ENCODE measurements at regions not wholly inside any gene's neighbourhood (a gene's known extent, or its start where the extent isn't known, plus 50 kb on each side); places are given as distances from the start of the nearest gene placed in this dataset.

- ATAC-seq (ENCODE audit: low read depth) (no peak), DNase-seq (ENCODE audit: low spot score) (no peak)
- no peaks in the 10 kb centered on the region for H3K36me3 ChIP-seq (ENCODE audit: low read depth)
- H3K4me3 ChIP-seq (ENCODE audit: severe bottlenecking) = no peak overlapping the region
- H3K27ac ChIP-seq (ENCODE audit: poor library complexity, severe bottlenecking) = no peak overlapping the region
- no peak for TF ChIP-seq CTCF (IDR thresholded peaks at IDR 0.05; ENCODE audit: poor library complexity, severe bottlenecking)
- no peaks in the 10 kb centered on the region for H3K27me3 ChIP-seq (ENCODE audit: insufficient read depth, poor library complexity, severe bottlenecking)
- H3K9me3 ChIP-seq (ENCODE audit: severe bottlenecking) = no peaks in the 10 kb centered on the region
- no peaks in the 10 kb centered on the region for H3K4me1 ChIP-seq (ENCODE audit: insufficient read depth, poor library complexity, severe bottlenecking)
Measured at GRCh38 chr2:41908349-41908748, 139.5 kb upstream of the PKDCC start.

- ATAC-seq (ENCODE audit: low read depth) (no peak), DNase-seq (ENCODE audit: low spot score) (no peak)
- Histone ChIP-seq H3K27ac (ENCODE audit: poor library complexity, severe bottlenecking) (no peak overlapping the region), H3K4me1 (ENCODE audit: insufficient read depth, poor library complexity, severe bottlenecking) (no peaks in the 10 kb centered on the region), H3K36me3 (ENCODE audit: low read depth) (no peaks in the 10 kb centered on the region), H3K27me3 (ENCODE audit: insufficient read depth, poor library complexity, severe bottlenecking) (no peaks in the 10 kb centered on the region), H3K4me3 (ENCODE audit: severe bottlenecking) (no peak overlapping the region), H3K9me3 (ENCODE audit: severe bottlenecking) (no peaks in the 10 kb centered on the region)
- no peak for TF ChIP-seq CTCF (IDR thresholded peaks at IDR 0.05; ENCODE audit: poor library complexity, severe bottlenecking)
Measured at GRCh38 chr2:41909584-41909983, 138.2 kb upstream of the PKDCC start.

GRCh38 chr2:41910126-41910525, 137.7 kb upstream of the PKDCC start:
- Histone ChIP-seq H3K36me3 (ENCODE audit: low read depth) (no peaks in the 10 kb centered on the region), H3K4me3 (ENCODE audit: severe bottlenecking) (no peak overlapping the region), H3K4me1 (ENCODE audit: insufficient read depth, poor library complexity, severe bottlenecking) (no peaks in the 10 kb centered on the region), H3K27me3 (ENCODE audit: insufficient read depth, poor library complexity, severe bottlenecking) (no peaks in the 10 kb centered on the region), H3K27ac (ENCODE audit: poor library complexity, severe bottlenecking) (no peak overlapping the region), H3K9me3 (ENCODE audit: severe bottlenecking) (no peaks in the 10 kb centered on the region)
- TF ChIP-seq CTCF (IDR thresholded peaks at IDR 0.05; ENCODE audit: poor library complexity, severe bottlenecking) = no peak
- ATAC-seq (ENCODE audit: low read depth) = peak; percentile 57; the same call in 2 of the 3 replicates
- no peak for DNase-seq (ENCODE audit: low spot score)

- ATAC-seq (ENCODE audit: low read depth) = no peak
- H3K36me3 ChIP-seq (ENCODE audit: low read depth) = no peaks in the 10 kb centered on the region
- H3K4me1 ChIP-seq (ENCODE audit: insufficient read depth, poor library complexity, severe bottlenecking) = no peaks in the 10 kb centered on the region
- H3K4me3 ChIP-seq (ENCODE audit: severe bottlenecking) = no peak overlapping the region
- H3K27ac ChIP-seq (ENCODE audit: poor library complexity, severe bottlenecking) = no peak overlapping the region
- no peaks in the 10 kb centered on the region for H3K27me3 ChIP-seq (ENCODE audit: insufficient read depth, poor library complexity, severe bottlenecking)
- no peaks in the 10 kb centered on the region for H3K9me3 ChIP-seq (ENCODE audit: severe bottlenecking)
- no peak for DNase-seq (ENCODE audit: low spot score)
- TF ChIP-seq CTCF (IDR thresholded peaks at IDR 0.05; ENCODE audit: poor library complexity, severe bottlenecking) = no peak
Measured at GRCh38 chr2:41911033-41911432, 136.8 kb upstream of the PKDCC start.

GRCh38 chr2:41912337-41912736, 135.5 kb upstream of the PKDCC start:
- TF ChIP-seq CTCF (IDR thresholded peaks at IDR 0.05; ENCODE audit: poor library complexity, severe bottlenecking) = no peak
- H3K9me3 ChIP-seq (ENCODE audit: severe bottlenecking) = no peaks in the 10 kb centered on the region
- H3K4me1 ChIP-seq (ENCODE audit: insufficient read depth, poor library complexity, severe bottlenecking) = no peaks in the 10 kb centered on the region
- no peak overlapping the region for H3K4me3 ChIP-seq (ENCODE audit: severe bottlenecking)
- no peak overlapping the region for H3K27ac ChIP-seq (ENCODE audit: poor library complexity, severe bottlenecking)
- DNase-seq (ENCODE audit: low spot score) = no peak
- ATAC-seq (ENCODE audit: low read depth) = no peak
- no peaks in the 10 kb centered on the region for H3K36me3 ChIP-seq (ENCODE audit: low read depth)
- H3K27me3 ChIP-seq (ENCODE audit: insufficient read depth, poor library complexity, severe bottlenecking) = no peaks in the 10 kb centered on the region

Measured in RWPE2 (cell line).